K562 (cell line): ENCODE measurements at regions not wholly inside any gene's neighbourhood (a gene's known extent, or its start where the extent isn't known, plus 50 kb on each side); places are given as distances from the start of the nearest gene placed in this dataset.

Experiments
- ATAC-seq: fragments of 200-7000 bp; cut with Tn5 transposase; 3 replicates; pipeline ENCODE4 v1.9.1; 2020; ENCODE audit warnings: moderate library complexity
- BruUV-seq: library from RNA; stranded (reverse); fragments of 400-500 nt; replicated peaks from 2 replicates; lab custom pipeline; 2021; lab: Mats Ljungman, UMichigan
- CTCF ChIA-PET: fragments of 300-600 bp; formaldehyde crosslinking; extraction: SDS; loops from one replicate; lab custom pipeline; 2021; ENCODE audit warnings: low intra/inter-chr PET ratio; lab: Yijun Ruan, JAX
- POLR2A ChIA-PET: fragments of 300-600, 350-650 bp; sonication (Branson Sonifier 250); formaldehyde crosslinking; extraction: SDS; loops from one replicate; lab custom pipeline; 2021; ENCODE audit warnings: antibody characterized with exemption, inconsistent platforms; lab: Yijun Ruan, JAX
- DNase-seq, 4 experiments: peaks; one replicate each; pipeline versions ENCODE4 v3.0.0 to v3.0.0-alpha.2; 2011 to 2018; ENCODE audit warnings: low spot score in 3 of 4, mixed read lengths in 3 of 4; ENCODE audit errors: extremely low read depth in 1 of 4
- FAIRE-seq: peaks from 2 replicates; lab custom pipeline; 2011; peaks lifted over from hg19 to GRCh38; lab: Jason Lieb, UNC
- H2AFZ ChIP-seq: 2 replicates; pipeline ENCODE4 v1.6.0; 2011; ENCODE audit warnings: low read depth, low read length, control low read depth, inconsistent platforms
- H3K27ac ChIP-seq: fragments of 200-600 bp; 3 replicates; pipeline ENCODE4 v1.8.0; 2011; ENCODE audit warnings: low read depth, mild to moderate bottlenecking, control low read depth, inconsistent platforms, low read length, moderate library complexity, mixed read lengths; ENCODE audit errors: extremely low read depth
- H3K27me3 ChIP-seq, 2 experiments: fragments of 300-600 bp in 1 of 2; 2 replicates in 1 of 2; 3 replicates in 1 of 2; pipeline versions ENCODE4 v1.6.0 to v1.8.0; 2011; ENCODE audit warnings: inconsistent platforms in 2 of 2, low read length in 2 of 2, mild to moderate bottlenecking in 1 of 2, mixed read lengths in 1 of 2, moderate library complexity in 1 of 2; ENCODE audit not compliant: control insufficient read depth in 2 of 2, insufficient read depth in 2 of 2
- H3K36me3 ChIP-seq: fragments of 300-600 bp; 3 replicates; pipeline ENCODE4 v1.8.0; 2011; ENCODE audit warnings: mild to moderate bottlenecking, low read length, inconsistent platforms; ENCODE audit not compliant: control insufficient read depth, insufficient read depth
- H3K4me1 ChIP-seq, 2 experiments: fragments of 200-600 bp in 1 of 2; replicated peaks in 1 of 2; 2 replicates in 1 of 2; 3 replicates in 1 of 2; pipeline versions ENCODE4 v1.5.1 to v1.8.0; 2011; ENCODE audit warnings: inconsistent platforms in 2 of 2, low read length in 2 of 2, mild to moderate bottlenecking in 1 of 2, mixed read lengths in 1 of 2, moderate library complexity in 1 of 2; ENCODE audit not compliant: control insufficient read depth in 2 of 2, insufficient read depth in 2 of 2
- H3K4me2 ChIP-seq: 2 replicates; pipeline ENCODE4 v1.6.1; 2011; ENCODE audit warnings: low read length, control low read depth, inconsistent platforms, mixed read lengths; ENCODE audit not compliant: insufficient read depth
- H3K4me3 ChIP-seq: fragments of 200-600 bp; sonication (generic), shearing (Covaris generic); 2 replicates; pipeline ENCODE4 v1.5.1; 2016; ENCODE audit warnings: control low read depth, inconsistent platforms
- H3K79me2 ChIP-seq: fragments of 200-600 bp; 3 replicates; pipeline ENCODE4 v1.8.0; 2011; ENCODE audit warnings: low read length, inconsistent platforms; ENCODE audit not compliant: control insufficient read depth, insufficient read depth
- H3K9ac ChIP-seq, 2 experiments: 2 replicates each; pipeline versions ENCODE4 v1.6.0 to v1.6.1; 2011; ENCODE audit warnings: low read depth in 2 of 2, low read length in 2 of 2, control low read depth in 1 of 2, inconsistent platforms in 1 of 2, mild to moderate bottlenecking in 1 of 2, mixed read lengths in 1 of 2; ENCODE audit not compliant: insufficient read depth in 1 of 2
- H3K9me1 ChIP-seq: one replicate; pipeline ENCODE4 v1.6.0; 2011; ENCODE audit warnings: inconsistent platforms, mild to moderate bottlenecking, low read length, moderate library complexity; ENCODE audit not compliant: control insufficient read depth, insufficient read depth
- H3K9me3 ChIP-seq: replicated peaks from 2 replicates; pipeline ENCODE4 v1.5.1; 2011; ENCODE audit warnings: low read depth, low read length, inconsistent platforms; ENCODE audit not compliant: control insufficient read depth, insufficient read depth
- H4K20me1 ChIP-seq: replicated peaks from 2 replicates; pipeline ENCODE4 v1.6.1; 2011; ENCODE audit warnings: low read length, inconsistent platforms, mixed read lengths; ENCODE audit not compliant: control insufficient read depth, insufficient read depth
- GTF2A2 ChIP-seq: IDR thresholded peaks from 2 replicates; pipeline ENCODE4 v1.6.1; 2016; ENCODE audit warnings: mild to moderate bottlenecking, missing genetic modification characterization, missing compliant biosample characterization
- MYNN ChIP-seq, 2 experiments: sonication (generic); formaldehyde crosslinking in 1 of 2; IDR thresholded peaks; 2 replicates each; pipeline versions ENCODE4 v1.5.0 to v1.6.1; 2016 to 2020; ENCODE audit warnings: antibody characterized with exemption in 1 of 2, missing genetic modification reagents in 1 of 2
- RBM15 ChIP-seq: fragments of 200-400 bp; formaldehyde crosslinking; IDR thresholded peaks from 2 replicates; pipeline ENCODE4 v1.6.1; 2018; ENCODE audit warnings: mild to moderate bottlenecking, low read length, moderate library complexity; ENCODE audit not compliant: insufficient read depth
- WGBS: fragments of 100-300 bp; shearing (Covaris generic); methylation state at CpG from one replicate; pipeline ENCODE4 v1.1.6; 2016; ENCODE audit warnings: low coverage, mixed read lengths; ENCODE audit not compliant: insufficient coverage; ENCODE audit errors: missing lambda C conversion rate; 5-methylcytosine and 5-hydroxymethylcytosine counted together
- in situ Hi-C: fragments of 300-500 bp; cut with MboI; formaldehyde crosslinking; loops from 4 replicates; pipeline ENCODE4 v1.15.0; 2018; ENCODE audit warnings: inconsistent platforms, mixed read lengths
- intact Hi-C: fragments of 100-400 bp; cut with micrococcal nuclease; formaldehyde crosslinking; loops from 2 replicates; pipeline ENCODE4 v1.14.2; 2022
- TF ChIP-seq, protein P1 (sequence below), 2 experiments: fragments of 450-650 bp in 1 of 2; sonication (generic) in 1 of 2; formaldehyde crosslinking in 1 of 2; IDR thresholded peaks; 2 replicates each; pipeline versions ENCODE4 v1.7.1 to v1.9.0; 2016 to 2022; ENCODE audit warnings: inconsistent platforms in 1 of 2, mild to moderate bottlenecking in 1 of 2, missing genetic modification reagents in 1 of 2

DNA sequence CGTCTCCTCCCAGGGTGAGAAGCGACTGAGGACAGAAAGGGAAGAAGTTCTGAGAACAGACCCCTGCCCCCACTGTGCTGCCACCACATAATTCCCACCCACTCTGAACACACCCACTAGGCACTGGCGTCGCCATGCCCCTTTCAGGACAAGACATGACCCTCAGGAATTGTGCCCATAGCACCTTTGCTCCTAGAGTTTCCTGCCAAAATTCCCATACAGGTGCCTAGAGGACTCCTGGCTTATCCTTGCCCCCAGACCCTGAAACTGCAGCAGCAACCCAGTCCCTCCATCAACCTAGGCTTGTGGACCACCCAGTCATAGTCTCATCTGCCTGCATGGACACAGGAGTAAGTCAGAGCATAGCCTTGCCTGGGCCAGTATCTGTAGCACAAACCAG is 157.7 kb upstream of the ZNF267 start:
- intact Hi-C loops, result no loop called here
- no peak overlapping the region for H3K4me2 ChIP-seq
- in situ Hi-C loops, result no loop called here
- H2AFZ ChIP-seq, result no peak overlapping the region
- FAIRE-seq, result no peak
- TF ChIP-seq MYNN (IDR thresholded peaks at IDR 0.05) (0 out of 2 replicates have a peak, but pooled peaks have one; percentile 38), MYNN (CRISPR knock-in tag; IDR thresholded peaks at IDR 0.05) (no peak), GTF2A2 (tag) (no peak), RBM15 (no peak)
- TF ChIP-seq, protein P1, sequence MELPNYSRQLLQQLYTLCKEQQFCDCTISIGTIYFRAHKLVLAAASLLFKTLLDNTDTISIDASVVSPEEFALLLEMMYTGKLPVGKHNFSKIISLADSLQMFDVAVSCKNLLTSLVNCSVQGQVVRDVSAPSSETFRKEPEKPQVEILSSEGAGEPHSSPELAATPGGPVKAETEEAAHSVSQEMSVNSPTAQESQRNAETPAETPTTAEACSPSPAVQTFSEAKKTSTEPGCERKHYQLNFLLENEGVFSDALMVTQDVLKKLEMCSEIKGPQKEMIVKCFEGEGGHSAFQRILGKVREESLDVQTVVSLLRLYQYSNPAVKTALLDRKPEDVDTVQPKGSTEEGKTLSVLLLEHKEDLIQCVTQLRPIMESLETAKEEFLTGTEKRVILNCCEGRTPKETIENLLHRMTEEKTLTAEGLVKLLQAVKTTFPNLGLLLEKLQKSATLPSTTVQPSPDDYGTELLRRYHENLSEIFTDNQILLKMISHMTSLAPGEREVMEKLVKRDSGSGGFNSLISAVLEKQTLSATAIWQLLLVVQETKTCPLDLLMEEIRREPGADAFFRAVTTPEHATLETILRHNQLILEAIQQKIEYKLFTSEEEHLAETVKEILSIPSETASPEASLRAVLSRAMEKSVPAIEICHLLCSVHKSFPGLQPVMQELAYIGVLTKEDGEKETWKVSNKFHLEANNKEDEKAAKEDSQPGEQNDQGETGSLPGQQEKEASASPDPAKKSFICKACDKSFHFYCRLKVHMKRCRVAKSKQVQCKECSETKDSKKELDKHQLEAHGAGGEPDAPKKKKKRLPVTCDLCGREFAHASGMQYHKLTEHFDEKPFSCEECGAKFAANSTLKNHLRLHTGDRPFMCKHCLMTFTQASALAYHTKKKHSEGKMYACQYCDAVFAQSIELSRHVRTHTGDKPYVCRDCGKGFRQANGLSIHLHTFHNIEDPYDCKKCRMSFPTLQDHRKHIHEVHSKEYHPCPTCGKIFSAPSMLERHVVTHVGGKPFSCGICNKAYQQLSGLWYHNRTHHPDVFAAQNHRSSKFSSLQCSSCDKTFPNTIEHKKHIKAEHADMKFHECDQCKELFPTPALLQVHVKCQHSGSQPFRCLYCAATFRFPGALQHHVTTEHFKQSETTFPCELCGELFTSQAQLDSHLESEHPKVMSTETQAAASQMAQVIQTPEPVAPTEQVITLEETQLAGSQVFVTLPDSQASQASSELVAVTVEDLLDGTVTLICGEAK (IDR thresholded peaks at IDR 0.05), result no peak
- TF ChIP-seq, protein P1 (CRISPR knock-in tag; IDR thresholded peaks at IDR 0.05), result no peak
- TF ChIP-seq, all 486 proteins: peak for 1
- WGBS, result 97% methylated on average over 4 of the region's 4 CpGs
- Histone ChIP-seq H3K4me3 (no peak overlapping the region), H3K9ac (no peak overlapping the region), H3K27me3 (no peaks in the 10 kb centered on the region), H3K79me2 (peaks cover 27% of the 10 kb centered on the region), H3K9me3 (no peaks in the 10 kb centered on the region), H3K4me1 (peaks cover 11 to 13% of the 10 kb centered on the region in 2 experiments), H3K9me1 (no peaks in the 10 kb centered on the region), H3K27ac (no peak overlapping the region), H4K20me1 (no peaks in the 10 kb centered on the region), H3K36me3 (peaks cover 20% of the 10 kb centered on the region)
- BruUV-seq, result no TSS peak
- POLR2A ChIA-PET, result no interaction called here
- CTCF ChIA-PET, result no interaction called here
- DNase-seq (peak in 1 of 4 experiments; percentile 5), ATAC-seq (no peak)
